CD4-positive, alpha-beta T cell treated with Interleukin-17A for 1 hour (primary cell): ENCODE measurements at regions not wholly inside any gene's neighbourhood (a gene's known extent, or its start where the extent isn't known, plus 50 kb on each side); places are given as distances from the start of the nearest gene placed in this dataset.
A peak's percentile ranks its signal among the peaks of the same experiment; 100 is the strongest.
"Not testable (repeated sequence)": the region's sequence is repeated elsewhere in the genome, so short reads cannot be mapped to it uniquely, and the experiment has no call there.

Source experiments
- DNase-seq: peaks from one replicate; pipeline ENCODE4 v3.0.0-alpha.2; 2020

GRCh38 chrX:84611843-84612636 is 109.8 kb upstream of the HDX start:
- no peak for DNase-seq

- no peak for DNase-seq
Measured at GRCh38 chrX:84634201-84634782, 132.0 kb upstream of the HDX start.

DNA sequence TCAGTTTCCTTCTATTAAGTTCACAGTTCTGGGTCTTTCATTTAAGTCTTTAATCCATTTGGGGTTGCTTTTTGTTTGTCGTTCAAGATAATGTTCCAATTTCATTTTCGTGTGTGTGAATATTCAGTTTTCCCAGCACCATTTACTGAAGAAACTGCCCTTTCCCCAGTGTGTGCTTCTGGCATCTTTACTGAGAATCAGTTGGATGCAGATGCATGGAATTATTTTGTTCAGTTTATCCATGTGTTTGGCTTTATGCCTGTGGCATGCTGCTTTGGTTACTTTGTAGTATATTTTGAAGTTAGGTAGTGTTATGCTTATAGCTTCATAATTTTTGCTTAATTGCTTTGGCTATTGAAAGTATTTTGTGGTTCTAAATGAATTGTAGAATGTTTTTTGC is 163.8 kb upstream of the HDX start:
- no peak for DNase-seq

- no peak for DNase-seq
Measured at GRCh38 chrX:84690228-84690627, 188.0 kb upstream of the HDX start.

DNA sequence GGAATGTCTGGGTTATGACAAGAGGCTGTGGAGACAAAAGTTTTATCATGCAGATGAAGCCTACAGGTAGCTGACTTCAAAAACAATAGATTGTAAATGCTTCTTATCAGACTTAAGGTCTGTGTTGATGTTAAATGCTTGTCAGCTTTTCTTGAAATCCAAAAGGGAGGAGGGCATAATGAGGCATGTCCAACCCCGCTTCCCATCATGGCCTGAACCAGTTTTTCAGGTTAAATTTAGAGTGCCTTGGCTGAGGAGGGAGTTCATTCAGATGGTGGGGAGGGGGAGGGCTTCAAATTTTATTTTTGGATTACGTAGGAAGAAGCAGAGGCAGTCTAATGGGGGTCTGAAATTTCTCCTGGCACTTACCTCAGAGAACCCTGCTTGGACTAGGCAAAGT is 207.7 kb upstream of the HDX start:
- no peak for DNase-seq

- no peak for DNase-seq
Measured at GRCh38 chrX:84710611-84711010, 208.4 kb upstream of the HDX start.

GRCh38 chrX:84712621-84713020 is 210.4 kb upstream of the HDX start:
- DNase-seq = no peak

DNA sequence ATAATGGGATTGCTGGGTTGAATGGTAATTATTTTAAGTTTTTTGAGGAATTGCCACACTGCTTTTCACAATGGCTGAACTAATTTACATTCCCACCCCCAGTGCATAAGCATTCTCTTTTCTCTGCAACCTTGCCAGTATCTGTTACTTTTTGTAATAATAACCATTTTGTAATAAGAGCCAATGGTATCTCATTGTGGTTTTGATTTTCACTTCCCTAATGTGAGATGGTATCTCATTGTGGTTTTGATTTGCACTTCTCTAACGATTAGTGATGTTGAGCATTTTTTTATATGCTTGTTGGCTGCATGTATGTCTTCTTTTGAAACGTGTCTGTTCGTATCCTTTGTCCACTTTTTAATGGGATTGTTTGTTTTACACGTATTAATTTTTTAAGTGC is 213.1 kb upstream of the HDX start:
- no peak for DNase-seq

GRCh38 chrX:84717343-84717742 is 215.1 kb upstream of the HDX start:
- no peak for DNase-seq

DNA sequence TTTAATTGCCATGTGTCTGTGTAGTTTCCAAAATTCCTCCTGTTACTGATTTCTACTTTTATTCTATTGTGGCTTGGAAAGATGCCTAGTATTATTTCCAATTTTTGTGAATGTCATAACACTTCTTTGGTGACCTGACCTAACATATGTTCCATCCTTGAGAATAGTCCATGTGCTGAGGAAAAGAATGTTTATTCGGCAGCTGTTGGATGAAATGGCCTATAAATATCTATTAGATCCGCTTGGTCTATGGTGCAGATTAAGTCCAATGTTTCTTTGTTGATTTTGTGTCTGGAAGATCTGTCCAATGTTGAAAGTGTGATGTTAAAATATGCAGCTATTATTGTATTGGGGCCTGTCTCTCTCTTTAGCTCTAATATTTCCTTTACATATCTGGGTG is 219.2 kb upstream of the HDX start:
- no peak for DNase-seq

DNA sequence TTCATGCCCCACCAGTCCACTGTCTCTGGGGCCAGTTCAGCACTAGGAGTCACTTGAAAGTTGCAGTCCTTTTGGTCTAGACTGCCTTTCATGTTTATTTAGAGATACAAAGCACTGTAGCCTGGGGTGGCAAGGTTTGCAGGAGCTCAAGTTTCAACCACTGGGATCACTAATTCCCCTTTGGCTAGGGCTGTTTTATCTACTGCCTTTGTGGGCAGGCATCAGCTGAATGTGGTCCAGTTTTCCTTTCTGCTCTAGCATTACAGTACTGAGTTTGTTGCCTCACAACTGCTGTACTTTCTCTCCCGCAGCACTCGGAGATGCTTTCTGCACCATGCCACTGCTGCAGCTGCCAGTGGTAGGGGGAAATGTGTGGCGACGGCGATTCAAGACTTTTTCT is 222.3 kb upstream of the HDX start:
- no peak for DNase-seq

DNA sequence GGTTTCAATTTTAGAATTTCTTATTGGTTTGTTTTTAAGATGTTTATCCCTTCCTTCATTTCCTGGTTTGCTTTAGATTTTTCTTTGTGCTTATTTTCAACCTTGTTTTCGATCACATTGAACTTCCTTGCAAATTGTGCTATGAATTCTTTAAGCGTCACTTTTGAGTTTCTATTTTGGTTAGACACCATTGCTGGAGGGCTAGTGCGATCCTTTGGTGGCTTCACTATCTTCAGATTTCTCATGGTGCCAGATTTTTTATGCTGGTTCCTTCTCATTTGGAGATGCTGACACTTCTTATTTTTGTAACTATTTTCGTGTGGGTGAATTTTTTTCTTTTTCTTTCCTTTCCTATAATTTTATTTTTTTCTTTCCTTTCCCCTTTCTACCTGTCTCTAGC is 227.2 kb upstream of the HDX start:
- no peak for DNase-seq

- peak; percentile 4 for DNase-seq
Measured at GRCh38 chrX:84729809-84730208, 227.6 kb upstream of the HDX start.

- DNase-seq = no peak
Measured at GRCh38 chrX:84735025-84735424, 232.8 kb upstream of the HDX start.

GRCh38 chrX:84737471-84737871 is 235.2 kb upstream of the HDX start:
- DNase-seq = no peak

GRCh38 chrX:84747516-84747915 is 245.3 kb upstream of the HDX start:
- no peak for DNase-seq

DNA sequence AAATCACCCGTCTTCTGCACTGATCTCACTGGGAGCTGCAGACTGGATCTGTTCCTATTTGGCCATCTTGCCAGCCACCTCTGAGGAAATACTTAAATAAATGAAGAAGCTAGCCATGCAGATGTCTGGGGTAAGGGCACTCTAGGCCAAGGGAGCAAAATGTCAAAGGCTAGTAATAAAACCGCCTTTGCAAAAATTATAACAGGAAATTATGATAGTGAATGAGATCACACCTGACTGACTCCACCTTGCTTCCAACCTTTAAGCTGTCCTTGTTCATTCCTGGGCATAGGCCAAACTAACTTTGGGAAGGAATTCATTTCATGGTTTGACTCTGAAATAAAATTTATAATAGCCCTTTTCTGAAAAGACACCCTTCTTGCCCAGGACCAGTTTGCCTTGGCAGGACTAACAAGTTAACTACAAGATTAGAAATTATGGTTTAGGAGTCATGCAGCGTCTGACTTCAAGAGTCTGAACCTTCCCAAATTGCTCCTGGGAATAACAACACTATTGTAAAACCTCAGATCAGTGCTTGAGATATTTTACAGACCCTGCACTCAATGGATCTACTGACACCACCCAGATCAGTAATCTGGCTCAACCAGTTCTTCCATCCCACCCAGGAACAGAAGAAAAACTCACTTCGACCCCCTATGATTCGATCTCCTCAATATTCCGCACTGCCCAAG is 246.9 kb upstream of the HDX start:
- no peak for DNase-seq

DNA sequence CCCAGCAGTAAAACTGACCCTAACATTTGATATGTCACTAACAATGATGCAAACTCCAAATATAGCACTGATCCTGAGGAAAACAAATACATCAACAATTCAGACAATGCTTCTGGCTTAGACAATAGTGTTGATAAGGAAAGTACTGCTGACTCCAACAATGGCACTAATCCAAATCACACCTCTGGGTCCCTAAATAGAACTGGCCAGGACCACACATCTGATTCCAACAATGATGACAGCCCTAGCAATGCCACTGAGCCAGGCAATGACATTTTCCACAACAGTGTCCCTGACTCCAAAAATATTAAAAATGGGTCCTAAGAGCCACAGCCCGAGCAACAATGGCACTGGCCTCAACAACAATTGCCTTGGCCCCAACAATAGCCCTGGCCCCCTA is 243.1 kb upstream of the APOOL start:
- DNase-seq = no peak

DNA sequence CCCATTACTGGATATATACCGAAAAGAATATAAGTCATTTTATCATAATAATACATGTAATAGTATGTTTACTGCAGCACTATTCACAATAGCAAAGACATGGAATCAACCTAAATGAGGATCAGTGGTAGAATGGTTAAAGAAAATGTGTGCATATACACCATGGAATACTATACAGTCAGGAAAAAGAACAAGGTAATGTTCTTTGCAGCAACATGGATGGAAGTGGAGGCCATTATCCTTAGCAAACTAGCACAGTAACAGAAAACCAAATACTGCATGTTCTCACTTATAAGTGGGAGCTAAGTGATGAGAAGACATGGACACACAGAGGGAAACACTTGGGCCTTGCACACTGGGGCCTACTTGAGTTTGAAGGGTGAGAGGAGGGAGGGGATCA is 207.4 kb upstream of the APOOL start:
- DNase-seq = no peak

DNA sequence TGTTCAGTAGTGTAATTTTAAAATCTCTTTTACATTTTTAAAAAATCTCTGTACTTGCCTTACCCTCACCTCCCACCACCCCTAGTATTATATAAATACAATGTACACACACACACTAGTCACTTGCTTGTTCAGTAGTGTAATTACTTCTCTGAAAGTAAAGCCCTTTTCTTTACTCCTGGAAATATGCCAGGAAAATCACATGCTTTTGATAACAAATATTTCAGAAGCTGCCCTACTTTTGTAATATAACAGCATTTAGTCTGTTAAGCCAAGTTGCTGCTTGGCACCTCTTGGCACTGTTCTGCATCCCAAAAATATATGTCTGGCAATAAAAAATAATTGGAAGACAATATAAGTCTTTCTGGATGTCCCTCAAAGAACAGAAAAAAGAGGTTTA is 172.8 kb upstream of the APOOL start:
- DNase-seq = no peak

DNA sequence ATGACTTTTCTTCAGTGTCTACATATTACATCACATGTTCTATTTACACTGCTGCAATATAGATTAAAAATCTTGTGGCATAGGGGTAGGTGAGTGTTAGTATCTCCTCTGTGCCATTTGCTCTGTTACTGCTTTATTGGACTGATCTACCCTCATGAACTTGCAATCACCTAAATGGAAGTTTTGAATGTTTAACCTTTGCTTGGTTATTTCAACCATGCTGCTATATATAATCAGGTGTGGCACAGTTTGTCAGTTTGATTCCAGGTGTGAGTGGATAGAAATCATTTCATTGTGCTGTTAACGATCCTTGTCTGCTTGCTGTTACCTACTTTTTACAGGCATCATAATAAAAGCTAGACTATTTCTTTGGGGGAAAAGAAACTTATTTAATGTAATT is 157.1 kb upstream of the APOOL start:
- not testable (repeated sequence) for DNase-seq

- DNase-seq = not testable (repeated sequence)
Measured at GRCh38 chrX:84851183-84851582, 152.5 kb upstream of the APOOL start.

GRCh38 chrX:84856791-84857190 is 146.9 kb upstream of the APOOL start:
- not testable (repeated sequence) for DNase-seq

GRCh38 chrX:84858771-84859170 is 144.9 kb upstream of the APOOL start:
- DNase-seq = not testable (repeated sequence)
